ENCODE measurements at regions not wholly inside any gene's neighbourhood (a gene's known extent, or its start where the extent isn't known, plus 50 kb on each side); places are given as distances from the start of the nearest gene placed in this dataset.

GRCh38 chr4:176971576-176972115, 178.9 kb upstream of the VEGFC start:
- no peak for FAIRE-seq
- no peak for DNase-seq (ENCODE audit: low spot score)

GRCh38 chr4:176979416-176979815, 186.7 kb upstream of the VEGFC start:
- FAIRE-seq (no peak), DNase-seq (ENCODE audit: low spot score) (no peak)

GRCh38 chr4:176981074-176981473, 188.4 kb upstream of the VEGFC start:
- FAIRE-seq (no peak), DNase-seq (ENCODE audit: low spot score) (no peak)

DNA sequence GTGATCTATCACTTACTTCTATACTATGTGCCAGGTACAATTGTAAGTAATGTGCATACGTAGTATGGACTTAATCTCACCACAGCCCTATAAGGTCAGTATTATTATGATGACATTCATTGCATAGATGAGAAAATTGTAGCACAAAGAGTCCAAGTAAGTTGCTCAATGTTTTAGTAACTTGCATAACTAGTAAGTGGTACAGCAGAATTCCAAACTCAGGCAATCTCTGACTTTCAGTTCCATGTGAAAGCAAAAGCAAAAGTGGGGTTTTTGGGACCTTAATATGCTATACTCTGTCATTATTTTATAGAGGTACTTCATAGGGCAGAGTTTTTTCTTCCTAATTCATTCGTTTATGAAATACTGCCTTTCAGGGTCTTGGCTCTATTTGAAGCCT, 188.8 kb upstream of the VEGFC start:
- no peak for FAIRE-seq

DNA sequence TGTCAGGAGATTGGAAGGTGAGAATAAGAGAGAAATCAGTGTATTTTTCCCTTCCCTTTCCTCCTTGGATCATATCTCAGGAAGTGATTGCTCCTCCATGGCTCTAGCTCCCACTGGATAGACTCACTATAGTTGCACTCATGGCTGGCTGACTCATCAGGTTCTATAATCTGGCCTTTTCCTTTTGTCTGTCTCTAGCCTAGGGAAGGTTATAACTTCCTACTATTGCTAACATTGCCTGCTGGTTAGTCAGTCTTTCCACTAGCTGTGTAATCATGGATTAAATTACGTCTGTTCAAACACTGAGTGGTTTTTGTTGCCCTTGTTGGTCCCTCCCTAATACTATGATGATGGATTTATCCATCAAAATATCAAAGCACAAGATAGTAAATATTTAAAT, 195.5 kb upstream of the VEGFC start:
- DNase-seq (ENCODE audit: low spot score) (peak; percentile 85), FAIRE-seq (peak; percentile 84)

More for the DNA sequence above, 188.8 kb upstream of the VEGFC start:
- no peak for DNase-seq (ENCODE audit: low spot score)

- no peak for FAIRE-seq
- DNase-seq (ENCODE audit: low spot score) = no peak
Observed at GRCh38 chr4:176989186-176989585, 196.5 kb upstream of the VEGFC start.

DNA sequence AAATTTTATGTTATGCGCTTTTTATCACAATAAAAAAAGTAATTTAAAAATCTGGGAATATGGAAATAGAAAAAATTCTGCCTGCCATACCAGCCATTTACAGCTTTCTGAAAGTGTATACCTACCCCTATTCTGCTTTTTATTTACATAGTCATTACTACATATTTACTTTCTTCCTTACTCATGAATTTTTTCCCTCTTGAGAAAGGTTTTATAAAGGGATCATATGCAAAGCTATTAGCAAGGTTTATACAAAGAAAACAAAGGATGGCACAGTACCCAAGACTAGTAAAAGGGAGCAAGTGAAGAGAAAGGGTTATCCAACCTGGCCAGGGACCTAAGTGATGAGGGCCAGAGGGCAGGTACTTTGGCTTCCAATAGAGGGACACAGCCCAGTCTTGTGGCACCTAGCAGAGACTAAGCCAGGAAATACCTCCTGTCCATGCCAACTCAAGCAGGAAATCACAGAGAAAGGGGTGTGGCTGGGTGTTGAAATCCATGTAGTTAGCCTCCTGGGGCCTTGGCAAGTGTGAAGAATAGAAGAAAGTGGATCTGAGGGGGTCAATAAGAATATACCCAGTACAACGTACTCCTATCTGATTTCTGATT, 207.3 kb upstream of the VEGFC start:
- FAIRE-seq (no peak), DNase-seq (ENCODE audit: low spot score) (no peak)

DNA sequence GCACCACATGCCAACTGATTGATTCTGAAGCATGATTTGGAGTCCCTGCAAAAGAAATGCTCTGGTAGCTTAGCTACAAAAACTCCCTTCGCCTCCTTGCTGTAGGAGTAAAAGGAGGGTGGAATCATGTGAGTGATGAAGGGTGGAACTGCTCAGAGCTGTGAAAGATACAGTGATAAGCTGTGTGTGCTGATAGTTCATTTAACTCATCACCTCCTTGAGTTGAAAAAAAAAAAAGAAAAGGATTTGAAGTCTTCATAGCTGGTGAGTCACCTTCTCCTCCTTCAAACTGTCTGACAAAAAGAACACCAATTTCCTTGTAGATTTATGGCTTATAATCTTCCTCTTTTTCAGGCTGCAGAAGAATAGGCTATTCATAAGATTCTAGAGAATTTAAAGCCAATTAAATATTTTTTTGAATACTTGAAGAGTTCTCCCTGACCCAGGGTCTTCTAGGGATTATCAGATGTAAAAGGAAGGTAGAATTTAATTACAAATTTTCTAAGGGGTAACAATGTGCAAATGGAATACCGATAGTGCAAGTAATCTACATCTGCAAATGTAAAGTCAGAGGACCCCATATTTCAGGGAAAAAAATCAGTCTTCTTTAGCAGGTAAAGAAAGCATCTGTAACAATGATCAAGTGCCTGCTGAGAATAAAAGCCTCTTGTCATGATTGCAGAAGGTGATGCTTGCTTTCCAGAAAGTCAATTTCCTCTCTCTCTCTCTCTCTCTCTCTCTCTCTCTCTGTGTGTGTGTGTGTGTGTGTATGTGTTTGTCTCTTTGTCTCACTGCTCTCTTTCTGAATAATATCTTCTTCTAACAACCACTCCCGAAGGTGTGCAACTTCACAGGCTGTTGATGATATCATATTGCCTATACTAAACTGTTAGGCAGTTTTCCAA, 208.8 kb upstream of the VEGFC start:
- FAIRE-seq (peak; percentile 49), DNase-seq (ENCODE audit: low spot score) (peak; percentile 19)

DNA sequence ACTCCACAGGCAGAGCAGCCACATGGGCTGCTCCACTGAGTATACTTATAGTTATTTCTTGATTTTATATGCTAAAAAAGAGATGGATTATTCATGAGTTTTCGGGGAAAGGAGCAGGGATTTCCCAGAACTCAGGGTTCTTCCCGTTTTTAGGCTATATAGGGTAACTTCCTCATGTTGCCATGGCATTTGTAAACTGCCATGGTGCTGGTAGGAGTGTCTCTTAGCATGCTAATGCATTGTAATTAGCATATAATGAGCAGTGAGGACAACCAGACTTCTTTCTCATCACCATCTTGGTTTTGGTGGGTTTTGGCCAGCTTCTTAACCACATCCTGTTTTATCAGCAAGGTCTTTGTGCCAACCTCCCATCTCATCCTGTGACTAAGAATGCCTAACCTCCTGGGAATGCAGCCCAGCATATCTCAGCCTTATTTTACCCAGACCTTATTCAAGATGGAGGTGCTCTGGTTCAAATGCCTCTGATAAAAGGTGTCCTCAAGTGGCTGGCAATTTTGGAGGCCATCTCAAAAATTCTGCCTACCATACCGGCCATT, 213.0 kb upstream of the VEGFC start:
- FAIRE-seq (peak; percentile 71), DNase-seq (ENCODE audit: low spot score) (peak; percentile 73)

GRCh38 chr4:177006331-177006730, 213.6 kb upstream of the VEGFC start:
- no peak for DNase-seq (ENCODE audit: low spot score)
- FAIRE-seq = no peak

- peak; percentile 66 for FAIRE-seq
- DNase-seq (ENCODE audit: low spot score) = peak; percentile 51
Observed at GRCh38 chr4:177008071-177008835, 215.5 kb upstream of the VEGFC start.

- FAIRE-seq (no peak), DNase-seq (ENCODE audit: low spot score) (no peak)
Observed at GRCh38 chr4:177008836-177009501, 216.2 kb upstream of the VEGFC start.

- no peak for DNase-seq (ENCODE audit: low spot score)
- FAIRE-seq = no peak
Observed at GRCh38 chr4:177010418-177010817, 217.7 kb upstream of the VEGFC start.

GRCh38 chr4:177012918-177013545, 220.3 kb upstream of the VEGFC start:
- DNase-seq (ENCODE audit: low spot score) (no peak), FAIRE-seq (no peak)

- FAIRE-seq = no peak
Observed at GRCh38 chr4:177016541-177017141, 223.9 kb upstream of the VEGFC start.

DNA sequence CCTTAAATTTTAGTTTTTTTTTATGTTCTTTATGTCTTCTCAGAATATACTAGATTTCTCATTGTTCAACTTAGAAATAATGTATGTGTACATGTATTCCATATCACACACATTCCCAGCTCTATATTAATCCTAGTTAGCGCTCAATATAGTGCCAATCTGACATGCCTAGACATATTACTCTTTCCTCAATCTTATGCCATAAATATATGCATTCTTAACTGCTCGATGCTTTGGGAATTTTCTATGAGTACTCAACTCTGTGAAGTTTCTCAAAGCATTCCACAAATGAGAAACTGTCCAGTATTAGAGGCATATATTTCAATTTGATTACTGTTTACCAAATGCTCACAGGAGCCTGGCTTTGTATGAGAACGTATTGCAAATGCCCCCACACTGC, 231.2 kb upstream of the VEGFC start:
- FAIRE-seq = no peak
- DNase-seq (ENCODE audit: low spot score) = no peak

More at GRCh38 chr4:177016541-177017141, 223.9 kb upstream of the VEGFC start:
- no peak for DNase-seq (ENCODE audit: low spot score)

DNA sequence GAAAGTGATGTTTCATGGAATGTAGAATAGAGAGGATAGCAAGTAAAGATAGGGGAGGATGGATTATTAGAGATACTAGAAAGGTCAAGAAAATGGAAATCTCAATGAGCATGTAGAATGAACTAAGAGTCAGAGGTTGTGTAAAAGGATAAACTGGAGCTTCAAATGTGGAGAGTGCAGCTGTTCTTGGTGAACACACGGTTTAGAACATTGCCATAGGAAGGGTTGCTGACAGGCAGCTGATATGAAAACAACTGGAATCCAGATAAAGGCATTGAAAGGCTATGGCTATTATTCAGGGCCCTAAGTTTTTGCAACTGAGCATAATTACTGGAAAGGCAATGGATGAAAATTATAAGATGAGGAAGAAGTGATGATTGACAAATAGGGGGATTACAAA, 239.6 kb upstream of the VEGFC start:
- DNase-seq (ENCODE audit: low spot score) (no peak), FAIRE-seq (no peak)

DNA sequence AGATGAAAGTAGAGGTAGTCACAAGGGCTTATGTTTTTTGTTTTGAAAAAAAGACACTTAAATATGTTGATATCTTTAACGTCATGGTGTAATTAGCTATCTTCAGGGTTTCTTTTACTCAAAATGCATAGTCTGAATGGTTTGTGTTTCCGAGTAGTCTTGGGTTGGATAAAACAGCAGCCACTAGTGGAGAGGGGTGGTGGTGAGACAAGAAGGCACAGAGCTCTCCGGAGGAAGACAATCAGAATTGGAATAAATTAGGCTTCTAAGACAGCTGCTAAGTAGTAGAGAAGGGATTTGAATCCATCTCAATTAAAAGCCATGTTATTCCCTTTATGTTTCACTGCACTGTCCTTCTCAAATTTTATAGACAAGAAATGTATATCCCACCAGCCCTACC, 240.4 kb upstream of the VEGFC start:
- DNase-seq (ENCODE audit: low spot score) (no peak), FAIRE-seq (no peak)

- DNase-seq (ENCODE audit: low spot score) (no peak), FAIRE-seq (no peak)
Observed at GRCh38 chr4:177033632-177034031, 240.9 kb upstream of the VEGFC start.

GRCh38 chr4:177041356-177041755, 248.6 kb upstream of the VEGFC start:
- DNase-seq (ENCODE audit: low spot score) = no peak
- FAIRE-seq = no peak

Data from RCC 7860 (cell line).